ENCODE measurements at regions not wholly inside any gene's neighbourhood (a gene's known extent, or its start where the extent isn't known, plus 50 kb on each side); places are given as distances from the start of the nearest gene placed in this dataset.

- DNase-seq (ENCODE audit: low spot score), result no peak
Measured at GRCh38 chr4:41460641-41461040, 77.3 kb upstream of the LIMCH1 start.

GRCh38 chr4:41461780-41462307, 76.1 kb upstream of the LIMCH1 start:
- no peak for DNase-seq (ENCODE audit: low spot score)

- DNase-seq (ENCODE audit: low spot score), result no peak
Measured at GRCh38 chr4:41465146-41465761, 72.7 kb upstream of the LIMCH1 start.

- no peak for DNase-seq (ENCODE audit: low spot score)
Measured at GRCh38 chr4:41466249-41466648, 71.7 kb upstream of the LIMCH1 start.

GRCh38 chr4:41468122-41468521, 69.8 kb upstream of the LIMCH1 start:
- DNase-seq (ENCODE audit: low spot score), result no peak

- no peak for DNase-seq (ENCODE audit: low spot score)
Measured at GRCh38 chr4:41471126-41472071, 66.6 kb upstream of the LIMCH1 start.

- no peak for DNase-seq (ENCODE audit: low spot score)
Measured at GRCh38 chr4:41472081-41472480, 65.9 kb upstream of the LIMCH1 start.

GRCh38 chr4:41473176-41473575, 64.8 kb upstream of the LIMCH1 start:
- no peak for DNase-seq (ENCODE audit: low spot score)

GRCh38 chr4:41475402-41475801, 62.6 kb upstream of the LIMCH1 start:
- no peak for DNase-seq (ENCODE audit: low spot score)

- no peak for DNase-seq (ENCODE audit: low spot score)
Measured at GRCh38 chr4:41476310-41476885, 61.6 kb upstream of the LIMCH1 start.

- no peak for DNase-seq (ENCODE audit: low spot score)
Measured at GRCh38 chr4:41477181-41477905, 60.6 kb upstream of the LIMCH1 start.

GRCh38 chr4:41478518-41478917, 59.4 kb upstream of the LIMCH1 start:
- DNase-seq (ENCODE audit: low spot score), result no peak

GRCh38 chr4:41480896-41481311, 57.1 kb upstream of the LIMCH1 start:
- no peak for DNase-seq (ENCODE audit: low spot score)

GRCh38 chr4:41483771-41484170, 54.2 kb upstream of the LIMCH1 start:
- DNase-seq (ENCODE audit: low spot score), result no peak

GRCh38 chr4:41485041-41485440, 52.9 kb upstream of the LIMCH1 start:
- no peak for DNase-seq (ENCODE audit: low spot score)

- no peak for DNase-seq (ENCODE audit: low spot score)
Measured at GRCh38 chr4:41487868-41488440, 50.0 kb upstream of the LIMCH1 start.
